GM18502 (cell line): ENCODE measurements at regions not wholly inside any gene's neighbourhood (a gene's known extent, or its start where the extent isn't known, plus 50 kb on each side); places are given as distances from the start of the nearest gene placed in this dataset.
"Not testable (repeated sequence)": the region's sequence is repeated elsewhere in the genome, so short reads cannot be mapped to it uniquely, and the experiment has no call there.

ENCODE experiments used
- ATAC-seq: cut with Tn5 transposase; IDR thresholded peaks from one replicate; pipeline ENCODE4 v1.9.1; 2021; ENCODE audit warnings: mild to moderate bottlenecking; ENCODE audit not compliant: unreplicated experiment, poor library complexity

DNA sequence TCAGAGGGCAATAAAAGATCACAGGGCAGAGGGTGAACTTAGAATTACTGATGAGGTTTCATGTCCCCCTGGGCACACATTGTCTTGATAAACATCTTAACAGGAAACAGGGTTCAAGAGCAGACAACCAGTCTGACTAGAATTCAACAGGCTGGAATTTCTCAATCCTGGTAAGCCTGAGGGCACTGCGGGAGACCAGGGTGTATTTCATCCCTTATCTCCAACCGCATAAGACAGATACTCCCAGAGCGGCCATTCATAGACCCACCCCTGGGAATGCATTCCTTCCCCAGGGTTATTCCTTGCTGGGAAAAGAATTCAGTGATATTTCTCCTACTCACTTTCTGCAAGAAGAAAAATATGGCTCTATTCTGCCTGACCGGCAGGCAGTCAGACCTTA is 549.5 kb upstream of the ADGRB3 start:
- not testable (repeated sequence) for ATAC-seq

DNA sequence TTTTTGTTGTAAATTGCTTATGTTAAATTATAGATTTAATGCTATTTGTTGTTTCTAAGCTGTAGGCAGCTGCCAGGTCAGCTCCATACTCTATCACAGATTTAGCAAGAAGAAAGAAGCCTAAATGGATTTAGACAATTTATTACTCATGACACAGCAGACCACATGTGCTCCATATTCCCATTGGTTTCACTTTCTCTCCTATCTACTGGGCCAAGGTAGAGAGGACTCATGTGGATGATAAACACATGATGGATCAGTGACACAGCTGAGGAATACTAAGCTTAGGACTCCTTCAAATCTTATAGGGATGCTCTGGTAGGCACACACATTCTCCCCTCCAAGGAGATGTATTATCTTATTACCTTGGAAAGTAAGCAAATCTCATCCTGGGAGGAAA is 553.0 kb upstream of the ADGRB3 start:
- no peak for ATAC-seq

DNA sequence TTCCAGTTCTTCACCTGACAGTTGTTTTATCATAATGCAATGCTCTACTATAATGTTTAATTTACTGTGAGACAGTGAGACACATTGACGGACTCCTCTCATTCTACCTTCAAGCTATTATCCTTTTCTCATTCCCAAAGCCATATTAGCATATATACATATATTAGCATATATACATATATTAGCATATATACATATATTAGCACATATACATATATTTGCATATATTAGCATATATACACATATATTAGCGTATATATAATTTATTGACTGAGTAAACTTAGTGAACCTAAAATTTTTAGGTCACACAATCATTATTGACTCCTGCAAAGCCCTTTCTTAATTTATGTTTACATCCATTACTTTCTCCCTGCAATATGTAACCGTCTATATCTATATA is 555.0 kb upstream of the ADGRB3 start:
- no peak for ATAC-seq

DNA sequence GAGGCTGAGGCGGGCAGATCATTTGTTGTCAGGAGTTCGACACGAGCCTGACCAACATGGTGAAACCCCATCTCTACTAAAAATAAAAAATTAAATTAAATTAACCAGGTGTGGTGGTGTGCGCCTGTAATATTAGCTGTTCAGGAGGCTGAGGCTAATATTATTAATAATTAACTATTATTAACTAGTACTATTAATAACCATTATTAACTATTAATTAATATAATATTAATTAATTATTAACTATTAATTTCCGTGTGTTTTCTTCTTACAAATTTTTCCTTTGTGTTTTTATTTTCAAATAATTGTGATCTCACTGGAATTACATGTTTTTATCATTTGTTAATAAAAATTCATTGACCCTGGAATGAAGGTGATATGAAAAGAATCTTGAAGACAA is 557.4 kb upstream of the ADGRB3 start:
- ATAC-seq = no peak

DNA sequence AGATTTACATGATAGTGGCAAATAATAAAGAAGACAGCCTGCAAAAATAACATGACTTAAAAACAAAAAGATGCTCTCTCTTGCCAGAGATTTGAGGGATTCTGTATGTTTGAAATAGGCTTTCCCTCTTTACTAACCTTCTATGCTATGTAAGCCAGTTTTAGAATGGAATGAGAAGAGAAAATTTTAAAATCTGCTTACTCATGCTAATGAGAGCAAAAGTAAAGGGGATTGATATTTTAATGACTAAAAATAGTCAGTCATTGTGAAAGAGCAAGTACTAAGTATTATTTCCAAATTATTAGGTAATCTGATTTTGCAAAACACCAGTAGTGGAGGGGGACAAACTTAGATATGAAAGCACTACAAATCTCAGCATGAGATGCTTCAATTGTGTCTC is 563.3 kb upstream of the ADGRB3 start:
- no peak for ATAC-seq

DNA sequence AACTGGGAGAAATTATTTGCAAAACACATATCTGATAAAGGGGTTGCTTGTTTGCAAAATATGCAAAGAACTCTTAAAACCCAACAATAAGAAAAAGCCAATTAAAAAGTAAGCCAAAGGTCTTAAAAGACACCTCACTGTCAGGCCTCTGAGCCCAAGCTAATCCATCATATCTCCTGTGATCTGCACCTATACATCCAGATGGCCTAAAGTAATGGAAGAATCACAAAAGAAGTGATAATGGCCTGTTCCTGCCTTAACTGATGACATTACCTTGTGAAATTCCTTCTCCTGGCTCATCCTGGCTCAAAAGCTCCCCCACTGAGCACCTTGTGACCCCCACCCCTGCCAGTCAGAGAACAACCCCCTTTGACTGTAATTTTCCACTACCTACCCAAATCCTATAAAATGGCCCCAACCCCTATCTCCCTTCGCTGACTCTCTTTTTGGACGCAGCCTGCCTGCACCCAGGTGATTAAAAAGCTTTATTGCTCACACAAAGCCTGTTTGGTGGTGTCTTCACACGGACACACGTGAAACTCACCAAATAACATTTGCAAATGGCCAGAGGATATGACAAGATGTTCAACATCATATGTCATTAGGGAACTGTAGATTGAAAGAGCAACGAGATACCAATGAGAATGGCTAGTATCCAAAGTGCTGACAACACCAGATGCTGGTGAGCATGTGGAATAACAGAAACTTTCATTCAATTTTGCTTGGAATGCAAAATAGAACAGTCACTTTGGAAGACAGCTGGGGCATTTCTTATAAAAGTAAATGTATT is 565.0 kb upstream of the ADGRB3 start:
- ATAC-seq = no peak

DNA sequence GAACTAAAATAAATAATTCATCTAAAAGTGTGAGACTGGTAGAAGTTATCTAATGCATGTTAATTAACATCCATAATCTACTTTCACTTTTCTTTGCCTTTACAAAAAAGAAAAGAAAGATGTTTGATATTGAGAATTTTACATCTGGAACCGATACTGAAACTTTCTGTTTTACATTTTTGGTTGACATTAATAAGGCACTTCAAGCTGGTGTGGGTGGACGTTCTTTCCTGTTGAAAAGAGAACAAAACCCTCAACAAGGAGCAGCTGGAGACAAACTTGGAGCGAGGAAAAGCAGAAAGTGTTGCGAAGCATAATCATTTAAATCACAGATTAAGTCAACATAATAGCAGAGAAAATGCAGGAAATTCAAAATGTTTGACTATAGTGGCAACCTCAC is 575.2 kb upstream of the ADGRB3 start:
- ATAC-seq = no peak

DNA sequence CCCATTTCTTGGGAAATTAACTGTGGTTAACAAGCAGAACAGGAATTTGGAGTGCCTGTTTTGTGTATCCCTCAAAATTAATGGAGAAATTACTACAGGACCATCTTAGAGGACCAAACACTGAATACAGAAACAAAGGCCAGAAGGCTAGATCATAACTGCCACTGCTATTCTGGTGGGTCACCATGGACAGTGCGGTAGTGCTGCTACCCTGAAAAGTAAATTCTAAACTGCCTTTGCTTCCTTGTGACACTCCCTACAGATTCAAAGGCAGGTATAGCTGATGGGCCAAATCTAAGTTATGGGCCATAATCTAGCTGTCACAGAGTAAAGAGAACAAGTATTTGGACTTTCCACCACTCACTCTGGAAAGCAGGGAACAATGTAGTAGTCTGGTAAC is 575.8 kb upstream of the ADGRB3 start:
- no peak for ATAC-seq

DNA sequence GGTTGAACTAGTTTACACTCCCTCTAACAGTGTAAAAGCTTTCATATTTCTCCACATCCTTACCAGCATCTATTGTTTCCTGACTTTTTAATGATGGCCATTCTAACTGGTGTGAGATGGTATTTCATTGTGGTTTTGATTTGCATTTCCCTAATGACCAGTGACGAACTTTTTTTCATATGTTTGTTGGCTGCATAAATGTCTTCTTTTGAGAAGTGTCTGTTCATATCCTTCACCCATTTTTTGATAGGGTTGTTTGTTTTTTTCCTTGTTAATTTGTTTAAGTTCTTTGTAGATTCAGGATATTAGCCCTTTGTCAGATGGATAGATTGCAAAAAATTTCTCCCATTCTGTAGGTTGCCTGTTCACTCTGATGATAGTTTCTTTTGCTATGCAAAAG is 578.5 kb upstream of the ADGRB3 start:
- not testable (repeated sequence) for ATAC-seq

DNA sequence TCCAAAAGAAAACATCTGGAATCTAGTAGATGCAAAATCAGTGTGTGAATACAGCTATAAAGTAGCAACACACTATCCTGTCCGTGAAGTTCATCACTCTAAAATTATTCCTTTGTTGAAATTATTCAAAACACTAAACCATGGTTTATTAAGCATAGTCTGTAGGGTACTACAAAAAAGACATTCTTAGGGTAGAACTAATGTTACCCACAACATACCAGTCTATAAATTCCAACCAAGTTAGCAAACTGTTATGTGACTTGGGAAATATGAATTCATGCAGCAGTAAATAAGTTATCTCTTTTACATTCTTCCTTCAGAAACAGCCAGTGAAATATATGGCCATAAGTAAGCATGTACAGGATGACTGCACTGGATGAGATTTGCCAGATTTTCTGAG is 580.3 kb upstream of the ADGRB3 start:
- no peak for ATAC-seq

DNA sequence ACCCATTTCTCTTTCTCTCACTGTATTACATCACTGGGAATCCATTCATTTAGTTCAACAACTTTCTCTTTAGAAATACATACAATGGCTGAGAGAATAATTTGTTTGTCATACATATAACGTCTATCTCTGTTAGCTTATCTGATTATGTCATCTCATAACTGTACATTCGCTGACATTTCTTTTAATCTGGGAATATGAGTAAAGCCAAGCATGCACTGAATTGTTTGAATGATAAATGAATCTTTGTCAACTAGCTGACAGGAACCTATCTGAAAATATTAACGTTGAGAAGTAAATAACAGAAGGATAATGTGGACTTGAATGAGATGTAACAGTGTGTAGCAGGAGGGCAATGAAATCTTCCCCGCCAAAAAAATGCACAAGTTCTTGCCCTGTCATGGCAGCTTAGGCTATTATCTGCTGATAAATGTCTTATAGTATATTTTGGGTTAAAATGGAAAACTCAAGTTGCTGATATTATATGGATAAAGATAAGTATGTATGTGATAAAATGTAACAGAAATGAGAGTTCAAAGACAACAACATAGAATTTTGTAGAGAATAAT is 581.2 kb upstream of the ADGRB3 start:
- no peak for ATAC-seq

DNA sequence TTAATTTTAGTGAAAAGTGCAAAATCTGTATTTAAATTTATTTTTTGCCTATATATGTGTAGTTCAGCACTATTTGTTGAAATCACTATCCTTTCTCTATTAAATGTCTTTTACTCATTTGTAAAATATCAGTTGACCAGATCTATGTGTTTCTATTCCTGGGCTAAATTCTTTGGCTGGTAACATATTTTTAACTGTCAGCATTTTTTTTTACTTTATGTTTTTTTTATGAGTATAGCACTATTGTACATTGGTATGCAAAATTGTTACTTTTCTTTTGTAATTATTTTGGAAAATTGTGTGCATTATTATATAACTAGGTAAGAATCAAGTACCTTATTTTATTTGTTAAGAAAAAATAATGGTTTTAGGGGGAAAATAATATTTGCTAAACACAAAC is 582.8 kb upstream of the ADGRB3 start:
- no peak for ATAC-seq

DNA sequence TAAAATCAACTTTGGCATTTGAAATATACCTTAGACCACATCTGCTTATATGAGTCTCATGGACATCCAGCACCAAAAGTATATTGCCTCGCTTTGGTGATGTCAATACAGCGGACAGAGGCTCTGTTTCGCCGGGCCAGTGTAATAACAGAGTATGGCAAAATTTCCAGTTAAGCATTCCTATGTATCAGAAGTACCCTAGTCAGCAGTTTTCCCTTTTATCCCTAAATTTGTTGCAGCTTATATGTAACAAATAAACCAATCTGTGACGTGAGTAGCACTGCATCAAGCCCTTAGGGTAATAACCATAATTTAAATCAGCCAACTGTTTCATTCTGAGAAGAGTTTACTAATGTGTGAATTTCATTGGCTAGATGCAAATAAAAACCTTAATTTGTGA is 585.5 kb upstream of the ADGRB3 start:
- no peak for ATAC-seq

DNA sequence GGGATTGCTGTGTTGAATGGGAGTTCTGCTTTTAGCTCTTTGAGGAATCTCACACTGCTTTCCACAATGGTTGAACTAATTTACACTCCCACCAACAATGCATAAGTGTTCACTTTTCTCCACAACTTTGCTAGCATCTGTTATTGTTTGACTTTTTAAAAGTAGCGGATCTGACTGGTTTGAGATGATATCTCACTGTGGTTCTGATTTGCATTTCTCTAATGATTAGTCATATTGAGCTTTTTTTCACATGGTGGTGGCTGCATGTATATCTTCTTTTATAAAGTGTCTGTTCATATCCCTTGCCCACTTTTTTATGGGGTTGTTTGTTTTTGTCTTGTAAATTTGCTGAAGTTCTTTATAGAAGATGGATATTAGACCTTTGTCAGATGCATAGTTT is 588.3 kb upstream of the ADGRB3 start:
- no peak for ATAC-seq

DNA sequence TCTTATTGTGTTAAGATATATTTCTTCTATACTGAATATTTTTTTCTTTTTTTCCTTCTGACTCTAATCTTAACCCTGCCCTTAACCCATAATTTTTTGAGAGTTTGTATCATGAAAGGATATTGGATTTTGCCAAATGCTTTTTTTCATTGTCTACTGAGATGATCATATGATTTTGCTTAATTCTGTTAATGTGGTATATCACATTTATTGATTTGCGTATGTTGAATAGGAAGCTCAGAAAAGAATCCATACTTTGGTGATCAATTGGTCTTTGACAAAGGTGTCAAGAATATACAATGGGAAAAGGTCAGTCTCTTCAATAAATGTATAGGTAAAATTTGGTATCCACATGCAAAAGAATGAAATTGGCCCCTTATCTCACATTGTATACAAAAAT is 588.8 kb upstream of the ADGRB3 start:
- ATAC-seq = no peak

DNA sequence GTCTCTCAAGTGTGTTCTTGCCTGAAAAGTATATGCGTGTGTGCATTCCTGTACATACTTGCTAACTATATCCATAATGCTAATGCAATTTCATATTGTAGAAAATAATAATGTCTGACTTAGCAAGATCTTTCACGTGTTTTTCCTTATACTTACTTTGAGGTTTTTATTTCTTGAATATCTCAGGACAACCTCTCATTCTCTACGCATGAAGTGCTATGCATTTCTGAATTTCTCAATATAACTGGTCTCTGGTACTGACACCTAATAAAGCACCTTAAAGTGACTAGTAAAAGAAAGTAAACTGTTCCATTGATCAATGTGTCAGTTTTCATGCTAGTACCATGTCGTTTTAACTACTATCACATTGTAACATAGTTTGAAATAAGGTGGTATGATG is 589.9 kb upstream of the ADGRB3 start:
- ATAC-seq = no peak

DNA sequence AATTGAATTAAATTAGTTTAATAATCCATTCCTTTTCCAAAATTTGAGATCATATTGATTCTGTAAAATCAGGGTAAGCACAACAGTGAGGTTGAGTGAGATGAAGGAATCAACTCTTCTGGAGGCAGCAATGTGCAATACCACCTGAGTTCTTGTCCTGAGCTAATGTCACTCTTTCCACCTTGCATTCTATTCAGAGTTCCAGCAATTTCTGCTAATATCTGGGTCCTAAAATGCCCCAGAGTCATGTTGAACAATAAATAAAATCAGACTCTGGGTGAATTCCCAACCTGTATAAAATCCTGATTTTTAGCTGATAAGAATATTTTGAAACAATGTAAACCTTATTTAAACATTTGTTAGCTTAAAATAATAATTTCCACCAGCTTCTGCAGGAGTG is 590.8 kb upstream of the ADGRB3 start:
- ATAC-seq = no peak

DNA sequence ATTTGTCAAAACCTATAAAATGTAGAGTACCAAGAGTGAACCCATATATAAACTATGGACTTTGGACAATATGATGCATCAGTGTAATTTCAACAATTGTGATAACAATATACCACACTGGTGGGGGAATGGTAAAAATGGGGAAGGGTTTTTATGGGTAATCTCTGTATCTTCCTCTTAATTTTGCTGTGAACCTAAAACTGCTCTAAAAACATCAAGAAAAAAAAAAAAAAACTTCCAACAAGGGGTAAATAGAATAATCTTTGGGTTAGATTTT is 592.0 kb upstream of the ADGRB3 start:
- ATAC-seq = no peak

DNA sequence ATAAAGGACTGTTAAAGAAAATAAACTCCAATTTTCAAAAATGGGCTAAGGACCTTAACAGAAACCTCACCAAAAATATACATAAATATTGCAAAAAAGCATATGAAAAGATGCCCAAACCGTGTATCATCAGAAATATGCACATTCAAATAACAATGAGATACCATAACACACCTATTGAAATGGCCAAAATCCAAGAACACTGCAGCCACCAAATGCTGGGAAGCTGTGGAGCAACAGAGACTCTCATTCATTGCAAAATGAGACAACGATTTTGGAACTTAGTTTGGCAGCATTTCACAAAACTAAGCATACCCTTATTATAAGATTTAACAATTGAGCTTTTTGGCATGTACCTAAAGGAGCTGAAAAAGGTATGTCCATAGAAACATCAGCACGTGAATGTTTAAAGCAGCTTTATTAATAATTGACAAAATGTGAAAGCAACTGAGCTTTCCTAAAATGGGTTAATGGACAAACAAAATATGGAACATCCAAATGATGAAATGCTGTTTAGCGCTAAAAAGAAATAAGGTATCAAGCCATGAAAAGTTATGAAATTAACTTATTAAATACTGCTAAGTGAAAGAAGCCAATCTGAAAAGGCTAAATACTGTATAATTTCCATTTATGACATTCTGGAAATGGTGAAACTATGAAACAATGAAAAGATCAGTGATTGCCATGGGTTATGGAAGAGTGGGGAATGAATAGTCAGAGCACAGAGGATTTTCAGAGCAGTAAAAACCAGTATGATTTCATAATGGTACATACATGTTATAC is 592.6 kb upstream of the ADGRB3 start:
- no peak for ATAC-seq

DNA sequence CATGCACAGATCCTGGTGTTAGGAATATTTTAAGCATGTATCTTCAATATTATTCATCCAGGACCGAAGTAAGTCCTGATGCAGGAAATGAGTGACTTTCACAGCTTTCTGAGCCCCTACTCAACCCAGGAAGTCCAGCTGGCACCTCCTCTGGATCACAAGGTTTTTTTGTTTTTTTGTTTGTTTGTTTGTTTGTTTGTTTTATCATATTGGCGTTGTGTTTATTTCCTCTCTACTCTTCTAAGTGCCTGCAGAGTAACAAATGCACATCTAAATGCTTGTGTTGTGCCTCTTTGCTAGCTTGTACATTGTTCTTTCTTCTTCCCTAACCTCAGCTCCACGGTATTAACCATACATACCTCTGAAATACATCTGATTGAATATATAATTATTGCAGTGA is 594.3 kb upstream of the ADGRB3 start:
- no peak for ATAC-seq

DNA sequence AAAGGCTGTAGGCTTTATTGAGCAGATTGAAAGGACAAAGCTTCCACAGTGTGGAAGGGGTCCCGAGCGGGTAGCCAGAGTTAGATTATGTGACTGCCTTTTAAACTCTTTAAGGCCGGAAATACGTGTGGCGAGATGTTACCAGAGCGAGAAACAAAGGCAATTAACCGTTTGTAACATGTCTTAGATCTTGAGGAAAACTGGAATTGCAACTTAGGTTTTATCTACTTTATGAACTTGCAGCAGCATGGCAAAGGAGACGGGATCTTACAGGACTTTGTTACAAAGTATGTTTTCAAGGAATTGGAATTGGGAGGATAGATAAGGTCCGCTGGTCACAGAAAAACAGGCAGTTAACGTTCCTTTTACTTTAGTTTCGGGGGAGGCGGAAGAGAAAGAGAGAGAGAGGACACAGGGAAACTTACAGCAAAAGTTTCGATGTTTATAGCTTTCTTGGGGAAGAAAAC is 594.7 kb upstream of the ADGRB3 start:
- ATAC-seq = no peak
